ENCODE measurements at regions not wholly inside any gene's neighbourhood (a gene's known extent, or its start where the extent isn't known, plus 50 kb on each side); places are given as distances from the start of the nearest gene placed in this dataset.

- TF ChIP-seq, protein P1, sequence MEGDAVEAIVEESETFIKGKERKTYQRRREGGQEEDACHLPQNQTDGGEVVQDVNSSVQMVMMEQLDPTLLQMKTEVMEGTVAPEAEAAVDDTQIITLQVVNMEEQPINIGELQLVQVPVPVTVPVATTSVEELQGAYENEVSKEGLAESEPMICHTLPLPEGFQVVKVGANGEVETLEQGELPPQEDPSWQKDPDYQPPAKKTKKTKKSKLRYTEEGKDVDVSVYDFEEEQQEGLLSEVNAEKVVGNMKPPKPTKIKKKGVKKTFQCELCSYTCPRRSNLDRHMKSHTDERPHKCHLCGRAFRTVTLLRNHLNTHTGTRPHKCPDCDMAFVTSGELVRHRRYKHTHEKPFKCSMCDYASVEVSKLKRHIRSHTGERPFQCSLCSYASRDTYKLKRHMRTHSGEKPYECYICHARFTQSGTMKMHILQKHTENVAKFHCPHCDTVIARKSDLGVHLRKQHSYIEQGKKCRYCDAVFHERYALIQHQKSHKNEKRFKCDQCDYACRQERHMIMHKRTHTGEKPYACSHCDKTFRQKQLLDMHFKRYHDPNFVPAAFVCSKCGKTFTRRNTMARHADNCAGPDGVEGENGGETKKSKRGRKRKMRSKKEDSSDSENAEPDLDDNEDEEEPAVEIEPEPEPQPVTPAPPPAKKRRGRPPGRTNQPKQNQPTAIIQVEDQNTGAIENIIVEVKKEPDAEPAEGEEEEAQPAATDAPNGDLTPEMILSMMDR (IDR thresholded peaks at IDR 0.05; ENCODE audit: insufficient read depth, low read depth, low read length): no peak
- no peak for DNase-seq (ENCODE audit: low read depth)
- no peak overlapping the region for H3K4me3 ChIP-seq (ENCODE audit: low read depth, low read length)
Observed at GRCh38 chr14:87542288-87542687, 450.7 kb downstream of the GALC start.

- no peak overlapping the region for H3K4me3 ChIP-seq (ENCODE audit: low read depth, low read length)
- TF ChIP-seq, protein P1 (IDR thresholded peaks at IDR 0.05; ENCODE audit: insufficient read depth, low read depth, low read length): no peak
- DNase-seq (ENCODE audit: low read depth): no peak
Observed at GRCh38 chr14:87540339-87540738, 452.6 kb downstream of the GALC start.

GRCh38 chr14:87529081-87529480, 463.9 kb downstream of the GALC start:
- no peak for DNase-seq (ENCODE audit: low read depth)
- no peak overlapping the region for H3K4me3 ChIP-seq (ENCODE audit: low read depth, low read length)
- TF ChIP-seq, protein P1 (IDR thresholded peaks at IDR 0.05; ENCODE audit: insufficient read depth, low read depth, low read length): no peak

DNA sequence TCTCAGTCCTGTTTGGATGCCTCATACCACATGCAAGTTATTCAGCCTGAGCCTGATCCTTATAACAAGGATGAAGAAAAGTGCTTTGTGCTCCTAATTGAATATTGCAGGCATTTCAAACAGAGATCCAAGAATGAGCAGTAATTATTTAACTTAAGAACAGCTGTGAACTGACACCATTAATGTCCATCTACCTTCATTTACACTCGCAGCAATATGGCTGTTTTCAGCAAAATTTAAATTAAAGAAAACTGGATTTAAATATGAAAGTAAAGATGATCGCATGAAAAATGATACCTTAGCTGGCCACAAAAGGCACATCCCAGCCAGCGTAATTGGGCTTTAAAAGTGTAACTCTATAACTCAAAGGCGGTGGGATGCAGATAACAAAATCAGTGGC, 466.3 kb downstream of the GALC start:
- no peak for DNase-seq (ENCODE audit: low read depth)
- no peak overlapping the region for H3K4me3 ChIP-seq (ENCODE audit: low read depth, low read length)
- TF ChIP-seq, protein P1 (IDR thresholded peaks at IDR 0.05; ENCODE audit: insufficient read depth, low read depth, low read length): no peak

- DNase-seq (ENCODE audit: low read depth): no peak
- TF ChIP-seq, protein P1 (IDR thresholded peaks at IDR 0.05; ENCODE audit: insufficient read depth, low read depth, low read length): no peak
- no peak overlapping the region for H3K4me3 ChIP-seq (ENCODE audit: low read depth, low read length)
Observed at GRCh38 chr14:87524011-87524410, 469.0 kb downstream of the GALC start.

DNA sequence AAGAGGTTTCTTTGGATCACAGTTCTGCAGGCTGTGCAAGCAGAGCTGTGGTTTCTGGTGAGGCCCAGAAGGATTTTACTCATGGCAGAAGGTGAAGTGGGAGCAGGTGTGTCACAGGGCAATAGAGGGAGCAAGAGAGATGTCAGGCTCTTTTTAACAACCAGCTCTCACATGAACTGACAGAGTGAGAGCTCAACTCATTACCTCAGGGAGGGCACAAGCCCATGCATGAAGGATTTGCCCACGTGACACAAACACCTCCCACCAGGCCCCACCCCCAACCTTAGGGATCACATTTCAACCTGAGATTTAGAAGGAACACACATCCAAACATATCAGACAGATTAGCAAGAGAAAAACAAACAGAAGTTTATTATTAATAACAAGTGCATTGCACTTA, 470.4 kb downstream of the GALC start:
- H3K4me3 ChIP-seq (ENCODE audit: low read depth, low read length): no peak overlapping the region
- no peak for DNase-seq (ENCODE audit: low read depth)
- TF ChIP-seq, protein P1 (IDR thresholded peaks at IDR 0.05; ENCODE audit: insufficient read depth, low read depth, low read length): no peak

GRCh38 chr14:87508333-87508732, 484.6 kb downstream of the GALC start:
- TF ChIP-seq, protein P1 (IDR thresholded peaks at IDR 0.05; ENCODE audit: insufficient read depth, low read depth, low read length): no peak
- no peak overlapping the region for H3K4me3 ChIP-seq (ENCODE audit: low read depth, low read length)
- peak; percentile 1 for DNase-seq (ENCODE audit: low read depth)

All from fibroblast of villous mesenchyme (primary cell).